AG09319 (cell line): ENCODE measurements at regions not wholly inside any gene's neighbourhood (a gene's known extent, or its start where the extent isn't known, plus 50 kb on each side); places are given as distances from the start of the nearest gene placed in this dataset.

Experiments
- DNase-seq: peaks from one replicate; pipeline ENCODE4 v3.0.0-alpha.2; 2010; ENCODE audit warnings: low read depth; ENCODE audit errors: extremely low read depth
- TF ChIP-seq, protein P1 (sequence below): IDR thresholded peaks from 2 replicates; pipeline ENCODE4 v1.5.1; 2011; ENCODE audit warnings: low read depth, mild to moderate bottlenecking, inconsistent platforms, low read length, moderate library complexity

DNA sequence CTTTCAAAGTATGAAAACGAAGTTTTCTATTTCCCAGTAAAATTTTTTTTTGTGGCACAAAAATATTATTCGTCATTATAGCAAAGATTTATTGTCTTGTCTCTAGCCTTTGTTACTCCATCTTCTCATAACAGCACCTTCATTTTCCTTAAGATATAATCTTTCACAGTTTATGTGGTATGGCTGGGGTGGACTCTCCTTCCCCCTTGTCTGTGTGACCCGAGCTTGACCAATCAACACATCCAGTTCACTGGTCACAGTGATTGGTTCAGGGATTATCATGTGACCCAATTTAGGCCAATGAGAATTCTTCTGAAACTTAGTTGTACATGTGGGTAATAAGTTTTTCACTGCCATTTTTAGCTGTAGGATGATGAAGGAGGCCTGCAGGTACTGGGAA, 71.2 kb upstream of the DCBLD2 start:
- DNase-seq, result no peak
- TF ChIP-seq, protein P1, sequence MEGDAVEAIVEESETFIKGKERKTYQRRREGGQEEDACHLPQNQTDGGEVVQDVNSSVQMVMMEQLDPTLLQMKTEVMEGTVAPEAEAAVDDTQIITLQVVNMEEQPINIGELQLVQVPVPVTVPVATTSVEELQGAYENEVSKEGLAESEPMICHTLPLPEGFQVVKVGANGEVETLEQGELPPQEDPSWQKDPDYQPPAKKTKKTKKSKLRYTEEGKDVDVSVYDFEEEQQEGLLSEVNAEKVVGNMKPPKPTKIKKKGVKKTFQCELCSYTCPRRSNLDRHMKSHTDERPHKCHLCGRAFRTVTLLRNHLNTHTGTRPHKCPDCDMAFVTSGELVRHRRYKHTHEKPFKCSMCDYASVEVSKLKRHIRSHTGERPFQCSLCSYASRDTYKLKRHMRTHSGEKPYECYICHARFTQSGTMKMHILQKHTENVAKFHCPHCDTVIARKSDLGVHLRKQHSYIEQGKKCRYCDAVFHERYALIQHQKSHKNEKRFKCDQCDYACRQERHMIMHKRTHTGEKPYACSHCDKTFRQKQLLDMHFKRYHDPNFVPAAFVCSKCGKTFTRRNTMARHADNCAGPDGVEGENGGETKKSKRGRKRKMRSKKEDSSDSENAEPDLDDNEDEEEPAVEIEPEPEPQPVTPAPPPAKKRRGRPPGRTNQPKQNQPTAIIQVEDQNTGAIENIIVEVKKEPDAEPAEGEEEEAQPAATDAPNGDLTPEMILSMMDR, result no peak

DNA sequence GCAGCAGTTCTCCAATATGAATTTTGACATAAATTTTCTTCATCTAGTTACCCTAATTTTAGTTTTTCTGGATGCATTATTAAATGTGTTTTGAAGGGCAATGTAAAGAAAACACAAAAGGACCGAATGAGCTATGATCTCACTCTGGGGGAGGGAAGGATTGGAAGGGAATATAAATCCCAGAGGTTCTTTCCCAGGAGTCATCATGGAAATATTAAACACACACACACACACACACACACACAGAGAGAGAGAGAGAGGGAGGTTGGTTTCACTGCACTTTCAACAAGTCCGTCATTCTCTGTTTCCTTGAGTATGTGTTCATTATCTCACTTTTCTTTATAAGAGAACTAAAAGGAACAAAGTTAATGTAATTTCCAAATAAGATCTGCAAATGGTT, 70.7 kb upstream of the DCBLD2 start:
- TF ChIP-seq, protein P1, result no peak
- peak; percentile 62 for DNase-seq

DNA sequence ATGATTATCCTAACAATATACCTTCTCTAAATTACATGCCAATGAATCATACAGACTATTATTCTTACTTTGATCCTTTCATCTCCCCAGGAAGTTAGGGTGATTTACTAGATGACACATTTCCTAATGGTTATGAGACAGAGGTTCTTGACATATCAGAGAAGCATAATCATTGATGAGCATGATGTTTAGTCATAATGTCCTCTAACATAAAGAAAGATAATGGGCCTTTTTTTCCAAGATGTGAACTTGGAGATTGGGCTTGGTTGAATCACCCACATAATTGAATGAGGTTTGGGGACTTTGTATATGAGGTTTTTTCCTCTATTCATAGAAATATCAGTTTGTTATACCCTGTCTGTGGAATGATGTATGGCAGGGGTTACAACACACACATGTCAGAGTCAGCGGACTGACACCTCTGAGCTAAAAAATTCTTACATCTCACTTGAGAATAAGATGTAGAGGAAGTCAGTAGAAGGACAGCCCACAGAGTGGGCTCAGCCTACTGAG, 69.7 kb upstream of the DCBLD2 start:
- TF ChIP-seq, protein P1, result no peak
- no peak for DNase-seq

DNA sequence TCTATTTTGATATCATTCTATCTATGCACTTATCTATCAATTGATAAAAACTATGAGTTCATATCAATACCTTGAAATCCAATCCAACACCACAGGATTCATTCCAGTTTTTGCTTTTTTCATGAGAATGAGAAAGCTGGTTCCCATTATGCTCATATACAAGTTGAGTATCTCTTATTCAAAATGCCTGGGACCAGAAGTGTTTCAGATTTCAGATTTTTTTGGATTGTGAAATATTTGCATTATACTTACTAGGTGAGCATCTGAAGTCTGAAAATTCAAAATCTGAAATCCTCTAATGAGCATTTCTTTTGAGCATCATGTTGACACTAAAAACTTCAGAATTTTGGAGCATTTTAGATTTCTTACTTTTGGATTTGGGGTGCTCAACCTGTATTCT, 67.8 kb upstream of the DCBLD2 start:
- TF ChIP-seq, protein P1, result no peak

DNA sequence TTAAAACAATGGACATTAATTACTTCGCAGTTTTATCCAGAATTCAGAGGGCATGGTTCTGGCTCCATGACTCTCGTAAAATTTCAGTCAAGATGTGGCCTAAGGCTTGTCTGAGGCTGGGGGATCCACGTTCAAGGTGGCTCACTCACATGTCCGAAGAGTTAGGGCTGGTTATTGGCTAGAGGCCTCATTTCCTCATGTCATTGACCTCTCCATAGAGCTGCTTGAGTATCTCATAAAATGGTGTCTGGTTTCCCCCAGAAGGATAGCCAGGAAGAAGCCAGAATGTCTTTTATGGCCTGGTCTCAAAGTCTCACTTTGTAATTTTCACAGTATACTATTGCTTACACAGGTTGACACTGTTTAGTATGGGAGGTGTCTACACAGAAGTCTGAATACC, 67.3 kb upstream of the DCBLD2 start:
- TF ChIP-seq, protein P1, result no peak

More for the DNA sequence above, 67.8 kb upstream of the DCBLD2 start:
- no peak for DNase-seq

DNA sequence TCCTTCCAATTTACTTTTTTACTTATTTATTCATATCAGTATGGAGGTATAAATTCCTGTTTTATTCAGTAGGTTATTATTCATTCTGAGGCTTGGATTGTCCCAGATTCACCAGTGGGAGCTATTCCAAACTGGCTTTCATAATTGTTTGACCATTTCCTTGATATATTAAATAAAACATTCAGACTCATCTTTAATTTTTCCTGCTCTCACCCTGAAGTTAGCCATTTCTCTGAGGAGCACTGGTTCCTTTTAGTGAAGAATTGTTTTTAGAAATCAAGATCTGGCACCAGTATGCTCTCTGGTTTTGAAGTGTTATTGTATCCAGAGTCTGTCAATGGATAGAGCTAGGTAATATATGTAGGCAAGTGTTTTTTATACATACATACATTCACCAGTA, 66.9 kb upstream of the DCBLD2 start:
- TF ChIP-seq, protein P1, result no peak
- DNase-seq, result no peak

More for the DNA sequence above, 67.3 kb upstream of the DCBLD2 start:
- no peak for DNase-seq

DNA sequence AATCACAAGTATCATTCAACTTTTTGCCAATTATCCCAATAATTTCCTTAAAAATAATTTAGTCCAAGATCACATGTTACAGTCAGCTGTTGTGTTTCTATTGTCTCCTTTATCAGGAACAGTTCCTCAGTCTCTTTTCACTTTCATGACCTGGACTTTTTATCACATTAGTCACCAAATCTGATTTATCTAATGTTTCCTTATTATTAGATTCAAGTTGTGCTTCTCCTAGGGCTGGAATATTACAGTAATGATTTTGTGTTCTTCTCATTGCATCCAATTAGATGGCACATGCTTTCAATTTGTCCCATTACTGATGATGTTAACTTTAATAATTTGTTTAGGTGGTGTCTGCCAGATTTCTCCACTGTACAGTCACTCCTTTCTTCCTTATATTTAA, 66.3 kb upstream of the DCBLD2 start:
- TF ChIP-seq, protein P1, result no peak
- DNase-seq, result no peak
